ENCODE measurements at regions not wholly inside any gene's neighbourhood (a gene's known extent, or its start where the extent isn't known, plus 50 kb on each side); places are given as distances from the start of the nearest gene placed in this dataset.

DNA sequence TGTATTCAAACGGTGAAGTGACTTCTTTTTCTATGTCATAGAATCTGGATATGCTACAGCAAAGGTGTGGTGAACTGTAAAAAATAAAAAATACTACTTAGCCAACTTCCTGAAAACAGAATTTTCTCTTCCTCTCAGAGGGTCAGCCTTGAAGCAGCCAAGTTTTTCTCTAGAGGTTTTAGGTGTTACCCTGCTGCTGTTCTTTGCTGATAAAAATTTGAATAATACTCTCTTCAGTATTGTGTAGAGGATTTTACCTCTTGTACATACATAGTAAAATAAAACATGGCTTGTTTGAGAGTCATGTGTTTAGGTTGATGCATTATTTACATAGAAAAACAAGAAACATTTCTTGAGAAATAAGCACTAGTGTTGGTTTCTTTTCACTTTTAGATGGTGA lies 458.4 kb downstream of the TBC1D32 start:
- TF ChIP-seq EZH2 (IDR thresholded peaks at IDR 0.05; ENCODE audit: low read length, missing control alignments), result no peak
- TF ChIP-seq CTCF (conservative IDR thresholded peaks at IDR 0.05 in 1 of 2, IDR thresholded peaks at IDR 0.05 in 1 of 2; ENCODE audit: low read depth in 1 of 2, low read length in 2 of 2), result no peak
